ENCODE measurements at regions not wholly inside any gene's neighbourhood (a gene's known extent, or its start where the extent isn't known, plus 50 kb on each side); places are given as distances from the start of the nearest gene placed in this dataset.

- no peak for DNase-seq (ENCODE audit: low read depth)
Observed at GRCh38 chr2:144280009-144280408, 239.9 kb downstream of the ZEB2 start.

GRCh38 chr2:144279165-144279564, 240.8 kb downstream of the ZEB2 start:
- DNase-seq (ENCODE audit: low read depth) = no peak

GRCh38 chr2:144277622-144278354, 242.1 kb downstream of the ZEB2 start:
- DNase-seq (ENCODE audit: low read depth) = no peak

- DNase-seq (ENCODE audit: low read depth) = no peak
Observed at GRCh38 chr2:144275340-144275739, 244.6 kb downstream of the ZEB2 start.

GRCh38 chr2:144274131-144274530, 245.8 kb downstream of the ZEB2 start:
- DNase-seq (ENCODE audit: low read depth) = no peak

GRCh38 chr2:144270951-144271350, 249.0 kb downstream of the ZEB2 start:
- no peak for DNase-seq (ENCODE audit: low read depth)

- DNase-seq (ENCODE audit: low read depth) = no peak
Observed at GRCh38 chr2:144268036-144268678, 251.8 kb downstream of the ZEB2 start.

- DNase-seq (ENCODE audit: low read depth) = no peak
Observed at GRCh38 chr2:144267239-144267638, 252.7 kb downstream of the ZEB2 start.

GRCh38 chr2:144265654-144266053, 254.3 kb downstream of the ZEB2 start:
- DNase-seq (ENCODE audit: low read depth) = no peak

- no peak for DNase-seq (ENCODE audit: low read depth)
Observed at GRCh38 chr2:144261966-144262365, 258.0 kb downstream of the ZEB2 start.

- DNase-seq (ENCODE audit: low read depth) = no peak
Observed at GRCh38 chr2:144261336-144261735, 258.6 kb downstream of the ZEB2 start.

- DNase-seq (ENCODE audit: low read depth) = no peak
Observed at GRCh38 chr2:144259332-144259731, 260.6 kb downstream of the ZEB2 start.

- DNase-seq (ENCODE audit: low read depth) = no peak
Observed at GRCh38 chr2:144258154-144258553, 261.8 kb downstream of the ZEB2 start.

GRCh38 chr2:144256996-144257707, 262.8 kb downstream of the ZEB2 start:
- DNase-seq (ENCODE audit: low read depth) = no peak

GRCh38 chr2:144254342-144255235, 265.3 kb downstream of the ZEB2 start:
- no peak for DNase-seq (ENCODE audit: low read depth)

GRCh38 chr2:144253743-144254142, 266.2 kb downstream of the ZEB2 start:
- no peak for DNase-seq (ENCODE audit: low read depth)

- no peak for DNase-seq (ENCODE audit: low read depth)
Observed at GRCh38 chr2:144252694-144253093, 267.2 kb downstream of the ZEB2 start.

GRCh38 chr2:144249035-144249637, 270.8 kb downstream of the ZEB2 start:
- no peak for DNase-seq (ENCODE audit: low read depth)

- no peak for DNase-seq (ENCODE audit: low read depth)
Observed at GRCh38 chr2:144248350-144249034, 271.4 kb downstream of the ZEB2 start.

- DNase-seq (ENCODE audit: low read depth) = no peak
Observed at GRCh38 chr2:144244938-144245337, 275.0 kb downstream of the ZEB2 start.

GRCh38 chr2:144242311-144242710, 277.6 kb downstream of the ZEB2 start:
- no peak for DNase-seq (ENCODE audit: low read depth)

Data from activated T-cell treated with anti-CD3 and anti-CD28 coated beads for 24 hours (primary cell).